Dermis blood vessel endothelial cell (primary cell): ENCODE measurements at regions not wholly inside any gene's neighbourhood (a gene's known extent, or its start where the extent isn't known, plus 50 kb on each side); places are given as distances from the start of the nearest gene placed in this dataset.
"Not testable (repeated sequence)": the region's sequence is repeated elsewhere in the genome, so short reads cannot be mapped to it uniquely, and the experiment has no call there.

Experiments
- DNase-seq: peaks from one replicate; pipeline ENCODE4 v3.0.0; 2010

DNA sequence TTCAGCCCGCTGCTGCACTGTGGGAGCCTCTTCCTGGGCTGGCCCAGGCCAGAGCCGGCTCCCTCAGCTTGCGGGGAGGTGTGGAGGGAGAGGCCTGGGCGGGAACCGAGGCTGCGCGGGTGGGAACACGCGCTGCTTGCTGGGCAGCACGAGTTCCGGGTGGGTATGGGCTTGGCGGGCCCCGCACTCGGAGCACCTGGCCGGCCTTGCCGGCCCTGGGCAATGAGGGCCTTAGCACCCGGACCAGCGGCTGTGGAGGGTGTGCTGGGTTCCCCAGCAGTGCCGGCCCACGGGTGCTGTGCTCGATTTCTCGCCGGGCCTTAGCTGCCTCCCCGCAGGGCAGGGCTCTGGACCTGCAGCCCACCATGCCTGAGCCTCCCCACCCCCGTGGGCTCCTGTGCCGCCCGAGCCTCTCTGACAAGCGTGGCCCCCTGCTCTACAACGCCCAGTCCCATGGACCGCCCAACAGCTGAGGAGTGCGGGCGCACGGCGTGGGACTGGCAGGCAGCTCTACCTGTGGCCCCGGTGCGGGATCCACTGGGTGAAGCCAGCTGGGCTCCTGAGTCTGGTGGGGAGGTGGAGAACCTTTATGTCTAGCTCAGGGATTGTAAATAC, 1366.4 kb upstream of the NUDT12 start:
- DNase-seq: no peak

DNA sequence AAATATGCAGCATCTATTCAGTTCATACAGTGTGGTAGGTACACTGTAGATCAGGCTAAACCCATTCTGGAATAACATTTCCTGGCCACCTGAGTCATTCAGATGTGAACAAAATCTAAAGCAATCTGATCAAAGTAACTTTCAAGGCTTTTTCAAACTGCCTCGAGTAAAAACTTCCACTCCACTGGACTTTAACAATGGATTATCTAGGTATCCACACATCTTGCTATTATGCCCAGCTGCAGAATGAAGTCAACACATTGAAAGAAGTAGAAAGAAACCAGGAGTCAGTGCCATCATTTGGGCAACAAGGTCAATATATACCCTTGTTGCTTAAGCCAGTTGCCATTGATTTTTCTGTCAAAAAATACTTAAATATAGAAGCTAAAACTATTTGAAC, 1352.6 kb upstream of the NUDT12 start:
- DNase-seq: no peak

DNA sequence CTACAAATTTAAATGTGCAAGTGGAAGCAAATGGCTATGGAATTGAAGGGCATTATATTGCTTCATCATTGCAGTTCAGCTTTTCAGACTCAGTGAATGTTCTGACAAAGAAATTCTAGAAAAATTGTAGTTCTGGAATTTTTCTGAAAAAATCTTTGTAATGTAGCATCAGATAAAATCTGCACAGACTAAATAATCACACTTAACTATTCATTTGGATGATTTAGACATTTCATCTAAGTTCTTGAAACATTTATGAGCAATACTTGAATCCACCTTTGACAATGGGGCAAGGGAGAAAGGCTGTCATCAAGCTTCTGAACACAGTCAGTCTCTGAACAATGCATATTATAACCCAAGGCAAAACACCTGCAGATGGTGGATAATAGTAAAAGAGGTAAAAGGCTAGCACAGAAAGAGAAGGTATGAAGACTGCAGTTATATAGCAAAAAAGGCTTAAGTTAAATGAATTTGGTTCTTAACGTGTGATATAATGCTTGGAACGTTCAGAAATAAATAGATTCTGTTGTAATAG, 1352.0 kb upstream of the NUDT12 start:
- DNase-seq: no peak

- no peak for DNase-seq
These were observed 1351.3 kb upstream of the NUDT12 start for GRCh38 chr5:104913841-104914281.

- no peak for DNase-seq
These were observed 1347.2 kb upstream of the NUDT12 start for GRCh38 chr5:104909803-104910202.

DNA sequence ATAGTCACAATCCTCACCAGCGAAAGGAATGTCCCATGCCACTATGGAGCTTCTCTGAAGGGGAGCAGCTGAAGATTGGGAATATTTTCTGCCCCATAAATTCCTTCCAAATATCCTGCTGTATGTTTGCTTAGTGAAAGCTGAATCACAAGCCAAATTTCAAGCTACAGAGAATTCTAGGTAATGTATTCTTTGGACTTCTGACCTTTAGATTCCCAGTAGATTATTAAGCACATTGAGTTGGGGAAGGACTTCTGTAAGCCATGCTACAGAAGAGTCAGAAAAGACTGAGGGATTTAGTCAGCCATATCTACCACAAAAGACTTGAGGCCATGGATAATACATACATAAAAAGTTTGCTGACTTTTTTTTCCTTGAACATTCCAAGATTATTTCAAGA, 1342.0 kb upstream of the NUDT12 start:
- no peak for DNase-seq

- no peak for DNase-seq
These were observed 1341.4 kb upstream of the NUDT12 start for GRCh38 chr5:104903941-104904340.

GRCh38 chr5:104891596-104891995, 1329.0 kb upstream of the NUDT12 start:
- DNase-seq: no peak

DNA sequence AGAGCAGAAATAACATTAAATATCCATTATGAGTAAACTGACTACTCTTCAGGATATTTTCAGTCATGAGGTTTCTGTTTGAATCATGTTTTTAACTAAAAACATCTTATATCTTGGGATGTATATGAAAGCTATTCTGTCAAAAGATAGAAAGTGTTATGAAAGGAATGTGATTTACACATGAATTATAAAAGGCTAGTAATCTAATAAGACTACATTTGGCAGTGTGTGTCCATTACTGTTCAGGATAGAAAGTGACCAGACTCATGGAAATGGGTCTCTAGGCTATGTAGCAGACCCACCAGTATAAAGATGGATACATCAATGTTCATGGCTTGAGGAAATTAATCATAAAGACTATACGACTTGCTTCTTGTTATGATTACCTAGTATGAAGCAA, 1328.2 kb upstream of the NUDT12 start:
- no peak for DNase-seq

- DNase-seq: no peak
These were observed 1296.8 kb upstream of the NUDT12 start for GRCh38 chr5:104859437-104859836.

GRCh38 chr5:104852099-104852498, 1289.5 kb upstream of the NUDT12 start:
- DNase-seq: not testable (repeated sequence)

- no peak for DNase-seq
These were observed 1283.0 kb upstream of the NUDT12 start for GRCh38 chr5:104845541-104845940.

GRCh38 chr5:104843822-104844221, 1281.2 kb upstream of the NUDT12 start:
- DNase-seq: no peak

DNA sequence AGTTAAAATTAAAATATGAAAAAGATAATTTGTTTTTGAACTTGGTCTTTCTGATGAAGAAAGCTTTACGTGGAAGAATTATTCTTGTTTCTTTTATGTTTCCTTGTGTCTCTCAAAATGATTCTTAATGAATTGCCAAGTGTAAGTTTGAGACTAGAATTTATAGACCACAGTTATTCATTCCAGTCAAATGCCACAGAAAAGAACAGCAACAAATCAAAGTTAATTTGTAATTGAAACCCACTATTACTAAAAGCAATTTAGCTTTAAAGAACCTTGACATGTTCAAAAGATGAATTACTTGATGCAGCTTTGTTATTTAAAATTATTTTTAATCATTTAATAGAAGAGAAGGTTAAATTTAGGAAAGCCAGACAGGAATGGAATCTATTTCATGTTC, 1277.7 kb upstream of the NUDT12 start:
- no peak for DNase-seq

DNA sequence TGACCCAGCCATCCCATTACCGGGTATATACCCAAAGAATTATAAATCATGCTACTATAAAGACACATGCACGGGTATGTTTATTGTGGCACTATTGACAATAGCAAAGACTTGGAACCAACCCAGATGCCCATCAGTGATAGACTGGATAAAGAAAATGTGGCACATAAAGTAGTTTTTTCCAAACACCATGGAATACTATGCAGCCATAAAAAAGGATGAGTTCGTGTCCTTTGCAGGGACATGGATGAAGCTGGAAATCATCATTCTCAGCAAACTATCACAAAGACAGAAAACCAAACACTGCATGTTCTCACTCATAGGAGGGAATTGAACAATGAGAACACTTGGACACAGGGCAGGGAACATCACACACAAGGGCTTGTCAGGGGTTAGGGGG, 1268.9 kb upstream of the NUDT12 start:
- DNase-seq: not testable (repeated sequence)

DNA sequence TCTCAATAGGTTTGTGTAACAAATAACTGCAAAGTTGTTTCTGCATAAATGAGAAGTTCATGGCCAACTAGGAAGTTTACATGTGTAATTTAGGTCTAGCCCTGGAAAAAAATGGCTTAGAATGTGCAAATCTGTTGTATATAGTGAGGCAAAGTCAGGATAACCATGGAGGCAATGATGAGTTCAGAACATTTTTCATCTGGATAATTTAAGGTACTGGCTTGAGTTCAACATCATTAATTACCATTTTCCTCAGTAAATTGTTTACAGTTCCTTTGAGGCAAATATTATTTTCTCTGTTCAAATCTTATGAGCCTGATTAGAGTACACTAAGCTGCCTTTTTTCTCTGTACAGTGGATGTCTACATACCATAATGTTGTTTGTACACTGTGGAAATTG, 1259.0 kb upstream of the NUDT12 start:
- no peak for DNase-seq

DNA sequence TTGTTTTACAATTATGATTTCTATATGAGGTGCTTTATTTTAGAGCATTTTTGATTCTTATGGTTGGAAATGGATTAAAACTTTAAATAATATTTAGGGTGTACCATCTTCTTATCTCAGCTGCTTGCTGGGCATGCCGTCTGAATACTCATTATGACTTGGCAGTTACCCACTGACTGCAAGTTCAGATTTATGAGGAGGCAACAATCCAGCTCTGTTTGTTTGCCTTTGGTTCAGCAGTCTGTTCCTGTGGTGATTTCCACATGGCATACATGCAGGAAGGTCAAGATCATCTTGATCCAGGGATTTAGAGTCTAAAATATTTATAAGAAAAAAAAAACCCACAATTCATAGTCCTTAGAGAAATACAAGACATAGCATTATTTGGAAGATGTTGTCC, 1254.5 kb upstream of the NUDT12 start:
- DNase-seq: no peak

GRCh38 chr5:104815212-104815611, 1252.6 kb upstream of the NUDT12 start:
- DNase-seq: no peak

DNA sequence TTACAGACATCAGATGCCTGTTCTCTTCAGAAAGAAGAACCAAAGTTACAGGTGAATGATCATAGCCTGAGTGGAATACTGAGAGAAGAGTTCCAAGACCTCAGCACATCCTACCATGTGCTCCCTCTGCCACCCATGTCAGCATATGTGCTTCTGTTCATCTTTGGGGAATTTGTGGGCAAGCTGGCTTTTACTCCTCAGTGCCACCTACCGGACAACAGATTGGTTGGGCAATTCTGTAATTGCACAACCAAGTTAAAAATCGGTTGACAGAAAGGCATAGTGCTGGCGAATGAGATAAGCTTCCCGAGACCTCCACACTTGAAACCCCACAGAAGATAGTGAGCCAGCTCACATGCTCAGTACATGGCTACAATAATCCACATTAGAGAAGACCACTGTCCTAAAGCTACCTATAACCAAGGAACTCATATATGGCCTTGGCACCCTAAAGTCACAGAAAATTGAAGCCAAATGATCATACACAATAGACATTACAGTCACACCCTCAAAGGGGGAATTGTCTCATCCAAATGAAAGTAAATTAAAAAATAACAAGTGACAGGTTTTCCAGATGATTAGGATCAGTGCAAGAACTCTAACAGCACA, 1238.0 kb upstream of the NUDT12 start:
- DNase-seq: no peak

- no peak for DNase-seq
These were observed 1231.1 kb upstream of the NUDT12 start for GRCh38 chr5:104793755-104794080.

DNA sequence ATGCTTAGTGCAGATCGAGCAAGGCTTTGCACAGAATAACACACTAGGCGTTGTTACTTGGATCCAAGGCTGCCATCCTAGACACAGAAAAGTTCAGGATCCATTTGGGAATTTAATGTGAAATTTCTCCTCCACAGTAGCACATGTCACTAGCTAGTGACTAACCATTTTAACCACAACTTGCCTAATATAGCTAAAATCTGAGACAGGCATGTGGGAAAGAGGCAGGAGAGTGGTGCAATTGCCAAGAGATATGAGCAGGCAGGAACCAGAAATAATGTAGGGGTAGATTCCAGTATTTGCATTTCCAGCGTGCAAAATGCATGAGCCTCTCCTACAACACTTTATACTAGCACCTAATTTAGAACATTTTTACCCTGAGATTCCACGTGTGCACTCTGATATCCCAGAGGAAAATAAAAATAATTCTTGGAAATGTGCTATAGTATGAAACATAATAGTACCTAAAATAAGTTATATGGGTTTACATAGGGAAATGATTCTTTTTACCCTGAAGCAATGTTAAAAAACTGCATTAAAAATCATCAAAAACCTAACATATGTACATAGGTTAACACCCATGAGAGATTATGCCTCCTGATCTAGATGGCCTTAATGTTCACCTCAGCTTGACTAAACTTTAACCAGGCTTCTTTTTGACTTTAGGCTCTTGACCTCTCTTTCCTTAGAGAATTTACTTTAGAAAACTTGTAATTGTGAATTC, 1230.6 kb upstream of the NUDT12 start:
- no peak for DNase-seq

DNA sequence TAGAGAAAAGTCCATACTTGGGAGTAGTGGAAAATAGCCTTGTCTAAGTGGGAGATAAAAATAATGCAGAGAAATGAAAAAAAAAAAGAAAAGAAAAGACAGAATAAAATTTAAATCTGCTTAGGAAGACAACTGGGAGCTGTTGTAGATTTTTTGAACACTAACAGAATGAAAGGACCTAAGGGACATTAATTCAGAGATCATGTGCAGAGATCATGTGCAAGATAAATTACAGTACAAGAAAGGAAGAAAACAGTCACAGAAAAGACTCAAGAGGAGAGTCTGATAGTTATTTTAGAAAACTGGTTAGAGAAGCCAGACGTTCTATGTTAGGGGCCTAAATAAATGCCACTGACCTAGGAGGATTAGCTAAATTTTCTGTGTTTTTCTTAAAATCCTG, 1226.8 kb upstream of the NUDT12 start:
- DNase-seq: no peak

GRCh38 chr5:104785097-104785496, 1222.5 kb upstream of the NUDT12 start:
- no peak for DNase-seq

DNA sequence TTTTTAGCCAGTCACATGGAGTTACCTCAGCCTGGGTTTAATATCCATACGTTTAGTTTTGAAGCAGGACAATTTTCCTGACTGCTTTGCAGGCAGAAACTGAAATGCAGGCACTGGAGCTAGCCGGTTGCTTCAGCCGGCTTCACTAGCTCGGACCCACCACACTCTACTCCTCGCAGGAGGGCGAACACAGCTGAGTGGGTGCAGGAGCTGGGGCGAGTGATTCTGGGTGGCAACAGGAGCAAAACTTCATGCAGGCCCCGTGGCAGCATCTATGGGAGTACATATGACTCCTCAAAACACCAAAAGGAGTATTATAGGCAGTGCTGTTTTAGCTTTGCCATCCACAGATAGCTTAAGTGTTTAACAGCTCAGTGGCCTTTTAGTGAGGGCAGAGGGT, 1211.8 kb upstream of the NUDT12 start:
- no peak for DNase-seq
